Suppressor macrophage treated with lipopolysaccharide for 1 hour (primary cell): ENCODE measurements at regions not wholly inside any gene's neighbourhood (a gene's known extent, or its start where the extent isn't known, plus 50 kb on each side); places are given as distances from the start of the nearest gene placed in this dataset.
A peak's percentile ranks its signal among the peaks of the same experiment; 100 is the strongest.
"Not testable (repeated sequence)": the region's sequence is repeated elsewhere in the genome, so short reads cannot be mapped to it uniquely, and the experiment has no call there.

Source experiments
- DNase-seq, 3 donors: peaks; one replicate each; pipeline ENCODE4 v3.0.0-alpha.2; 2020 to 2022

GRCh38 chr13:80030491-80030890, 310.4 kb downstream of the SPRY2 start:
- peak; percentile 61 to 73 (median 71) for DNase-seq

GRCh38 chr13:80029170-80029569, 311.8 kb downstream of the SPRY2 start:
- DNase-seq: no peak

GRCh38 chr13:80022146-80022545, 318.8 kb downstream of the SPRY2 start:
- no peak for DNase-seq

- DNase-seq: peak; percentile 51 to 65 (median 55)
Observed at GRCh38 chr13:80012251-80012650, 328.7 kb downstream of the SPRY2 start.

GRCh38 chr13:80011448-80012212, 329.3 kb downstream of the SPRY2 start:
- DNase-seq: peak in 2 of 3 donors; percentile 10 to 22

- DNase-seq: no peak
Observed at GRCh38 chr13:80010846-80011245, 330.1 kb downstream of the SPRY2 start.

- DNase-seq: no peak
Observed at GRCh38 chr13:80010286-80010831, 330.6 kb downstream of the SPRY2 start.

- no peak for DNase-seq
Observed at GRCh38 chr13:80009760-80010159, 331.2 kb downstream of the SPRY2 start.

GRCh38 chr13:80006940-80007339, 334.0 kb downstream of the SPRY2 start:
- no peak for DNase-seq

- DNase-seq: no peak
Observed at GRCh38 chr13:80001510-80001842, 339.4 kb downstream of the SPRY2 start.

GRCh38 chr13:80000684-80001509, 340.0 kb downstream of the SPRY2 start:
- DNase-seq: no peak

GRCh38 chr13:79999601-80000000, 341.3 kb downstream of the SPRY2 start:
- DNase-seq: no peak

GRCh38 chr13:79998381-79998880, 342.5 kb downstream of the SPRY2 start:
- DNase-seq: no peak

- DNase-seq: no peak
Observed at GRCh38 chr13:79997244-79997643, 343.7 kb downstream of the SPRY2 start.

- peak; percentile 36 to 75 (median 66) for DNase-seq
Observed at GRCh38 chr13:79995334-79995733, 345.6 kb downstream of the SPRY2 start.

GRCh38 chr13:79992111-79992510, 348.8 kb downstream of the SPRY2 start:
- no peak for DNase-seq

- no peak for DNase-seq
Observed at GRCh38 chr13:79990048-79990447, 350.9 kb downstream of the SPRY2 start.

GRCh38 chr13:79989217-79989661, 351.7 kb downstream of the SPRY2 start:
- no peak for DNase-seq

GRCh38 chr13:79988573-79988972, 352.4 kb downstream of the SPRY2 start:
- no peak for DNase-seq

- DNase-seq: no peak
Observed at GRCh38 chr13:79987761-79988160, 353.2 kb downstream of the SPRY2 start.

- no peak for DNase-seq
Observed at GRCh38 chr13:79987323-79987722, 353.6 kb downstream of the SPRY2 start.

- peak in 2 of 3 donors; percentile 9 to 25 for DNase-seq
Observed at GRCh38 chr13:79986890-79987289, 354.0 kb downstream of the SPRY2 start.

GRCh38 chr13:79974935-79975650, 365.8 kb downstream of the SPRY2 start:
- not testable (repeated sequence) for DNase-seq
